Ishikawa (cell line): ENCODE measurements at regions not wholly inside any gene's neighbourhood (a gene's known extent, or its start where the extent isn't known, plus 50 kb on each side); places are given as distances from the start of the nearest gene placed in this dataset.

ENCODE experiments used
- CEBPB ChIP-seq: IDR thresholded peaks from 2 replicates; pipeline ENCODE4 v1.6.1; 2012
- CREB1 ChIP-seq: IDR thresholded peaks from 2 replicates; pipeline ENCODE4 v1.6.1; 2012; ENCODE audit warnings: low read depth
- FOXM1 ChIP-seq: IDR thresholded peaks from 2 replicates; pipeline ENCODE4 v1.6.1; 2012; ENCODE audit warnings: low read depth, borderline replicate concordance
- NFIC ChIP-seq: IDR thresholded peaks from 2 replicates; pipeline ENCODE4 v1.6.1; 2012
- REST ChIP-seq: IDR thresholded peaks from 2 replicates; pipeline ENCODE4 v1.6.1; 2012; ENCODE audit warnings: low read depth, mild to moderate bottlenecking
- TAF1 ChIP-seq: IDR thresholded peaks from 2 replicates; pipeline ENCODE4 v1.6.1; 2012; ENCODE audit warnings: low read depth, mild to moderate bottlenecking
- TCF12 ChIP-seq: IDR thresholded peaks from 2 replicates; pipeline ENCODE4 v1.6.1; 2012; ENCODE audit warnings: low read depth

- TF ChIP-seq CEBPB (no peak), CREB1 (no peak), NFIC (no peak), TCF12 (no peak), REST (no peak), TAF1 (no peak), FOXM1 (no peak)
These were observed 224.3 kb downstream of the SOX9 start for GRCh38 chr17:72345088-72345487.
